Thyroid gland (tissue), 4 donors: ENCODE measurements at regions not wholly inside any gene's neighbourhood (a gene's known extent, or its start where the extent isn't known, plus 50 kb on each side); places are given as distances from the start of the nearest gene placed in this dataset.

Experiments
- POLR2A ChIP-seq, 2 donors: fragments of 450-650 bp; IDR thresholded peaks; one replicate each; pipeline ENCODE4 v1.6.1; 2017; ENCODE audit warnings: antibody characterized with exemption in 2 of 2, mild to moderate bottlenecking in 2 of 2, moderate library complexity in 1 of 2
- TF ChIP-seq, protein P1 (sequence below), 6 experiments: fragments of 200-600 bp in 3 of 6; fragments of 450-650 bp in 3 of 6; sonication (generic) in 3 of 6; IDR thresholded peaks; one replicate each; pipeline ENCODE4 v1.5.1; 2016 to 2019; ENCODE audit warnings: antibody characterized with exemption in 6 of 6, mild to moderate bottlenecking in 2 of 6, inconsistent platforms in 1 of 6, moderate library complexity in 1 of 6

GRCh38 chr13:80038371-80038770 is 302.6 kb downstream of the SPRY2 start:
- TF ChIP-seq, protein P1, sequence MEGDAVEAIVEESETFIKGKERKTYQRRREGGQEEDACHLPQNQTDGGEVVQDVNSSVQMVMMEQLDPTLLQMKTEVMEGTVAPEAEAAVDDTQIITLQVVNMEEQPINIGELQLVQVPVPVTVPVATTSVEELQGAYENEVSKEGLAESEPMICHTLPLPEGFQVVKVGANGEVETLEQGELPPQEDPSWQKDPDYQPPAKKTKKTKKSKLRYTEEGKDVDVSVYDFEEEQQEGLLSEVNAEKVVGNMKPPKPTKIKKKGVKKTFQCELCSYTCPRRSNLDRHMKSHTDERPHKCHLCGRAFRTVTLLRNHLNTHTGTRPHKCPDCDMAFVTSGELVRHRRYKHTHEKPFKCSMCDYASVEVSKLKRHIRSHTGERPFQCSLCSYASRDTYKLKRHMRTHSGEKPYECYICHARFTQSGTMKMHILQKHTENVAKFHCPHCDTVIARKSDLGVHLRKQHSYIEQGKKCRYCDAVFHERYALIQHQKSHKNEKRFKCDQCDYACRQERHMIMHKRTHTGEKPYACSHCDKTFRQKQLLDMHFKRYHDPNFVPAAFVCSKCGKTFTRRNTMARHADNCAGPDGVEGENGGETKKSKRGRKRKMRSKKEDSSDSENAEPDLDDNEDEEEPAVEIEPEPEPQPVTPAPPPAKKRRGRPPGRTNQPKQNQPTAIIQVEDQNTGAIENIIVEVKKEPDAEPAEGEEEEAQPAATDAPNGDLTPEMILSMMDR (IDR thresholded peaks at IDR 0.05): no peak
- no peak for TF ChIP-seq POLR2A (IDR thresholded peaks at IDR 0.05)
